Skin epidermis (tissue), 12 donors: ENCODE measurements at regions not wholly inside any gene's neighbourhood (a gene's known extent, or its start where the extent isn't known, plus 50 kb on each side); places are given as distances from the start of the nearest gene placed in this dataset.

Experiments used
- H3K27ac ChIP-seq, 21 experiments: fragments of 200-600 bp; sonication (generic) in 11 of 21; one replicate each; pipeline ENCODE4 v1.5.0; 2020; ENCODE audit warnings: mild to moderate bottlenecking in 3 of 21, inconsistent platforms in 2 of 21, moderate library complexity in 2 of 21
- H3K4me3 ChIP-seq, 7 experiments: fragments of 200-600 bp; sonication (generic) in 2 of 7; one replicate each; pipeline ENCODE4 v1.5.0; 2020; ENCODE audit warnings: inconsistent platforms in 2 of 7, mild to moderate bottlenecking in 2 of 7, moderate library complexity in 1 of 7

DNA sequence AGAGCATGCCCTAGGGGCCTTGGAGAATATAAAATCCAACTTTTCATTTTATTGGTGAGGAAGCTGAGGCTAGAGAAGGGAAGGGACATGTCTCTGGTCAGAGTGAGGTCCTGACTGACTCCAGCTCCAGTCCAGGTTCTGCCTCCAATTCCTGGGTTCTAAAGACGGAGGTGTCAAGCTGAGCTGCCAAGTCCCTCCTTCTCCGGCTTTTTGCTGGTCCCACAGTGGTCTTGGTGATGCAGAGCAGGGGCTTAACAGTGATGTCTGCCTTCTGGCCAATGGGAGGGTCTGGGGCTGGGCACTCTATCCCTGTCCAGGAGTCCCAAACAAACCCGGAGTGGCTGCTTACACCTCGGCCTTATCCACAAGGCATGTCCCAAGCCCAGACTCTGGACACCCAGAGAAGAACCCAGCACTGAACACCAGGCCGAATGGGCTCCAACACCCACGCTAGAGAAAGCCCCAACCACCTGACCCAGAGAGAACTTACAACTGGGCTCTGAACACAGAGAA, 104.8 kb downstream of the EBNA1BP2 start:
- Histone ChIP-seq H3K4me3 (no peak overlapping the region), H3K27ac (peak overlapping the region in 5 of 21 experiments; percentile 49 to 83 (median 76))

DNA sequence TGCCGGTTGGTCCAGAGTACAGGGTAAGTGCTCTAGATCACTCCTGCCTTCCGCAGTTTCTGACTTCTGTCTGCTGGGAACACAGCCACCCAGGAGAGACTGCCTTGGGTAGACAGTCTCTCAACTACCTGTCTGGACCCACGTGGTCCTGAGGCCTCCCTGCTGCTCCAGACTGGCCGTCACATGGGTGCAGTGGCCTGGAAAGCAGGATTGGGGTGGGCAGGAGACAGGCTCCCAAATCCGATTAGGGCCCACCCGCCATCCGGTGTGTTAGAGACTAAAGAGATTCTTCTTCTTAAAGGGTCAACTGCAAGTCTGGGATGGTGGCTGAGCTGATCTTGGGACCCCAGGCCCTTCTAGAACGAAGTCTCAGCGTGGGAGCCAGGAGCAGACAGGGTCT, 105.5 kb downstream of the EBNA1BP2 start:
- peak overlapping the region in 4 of 21 experiments; percentile 23 to 49 (median 40) for H3K27ac ChIP-seq
- H3K4me3 ChIP-seq = no peak overlapping the region

DNA sequence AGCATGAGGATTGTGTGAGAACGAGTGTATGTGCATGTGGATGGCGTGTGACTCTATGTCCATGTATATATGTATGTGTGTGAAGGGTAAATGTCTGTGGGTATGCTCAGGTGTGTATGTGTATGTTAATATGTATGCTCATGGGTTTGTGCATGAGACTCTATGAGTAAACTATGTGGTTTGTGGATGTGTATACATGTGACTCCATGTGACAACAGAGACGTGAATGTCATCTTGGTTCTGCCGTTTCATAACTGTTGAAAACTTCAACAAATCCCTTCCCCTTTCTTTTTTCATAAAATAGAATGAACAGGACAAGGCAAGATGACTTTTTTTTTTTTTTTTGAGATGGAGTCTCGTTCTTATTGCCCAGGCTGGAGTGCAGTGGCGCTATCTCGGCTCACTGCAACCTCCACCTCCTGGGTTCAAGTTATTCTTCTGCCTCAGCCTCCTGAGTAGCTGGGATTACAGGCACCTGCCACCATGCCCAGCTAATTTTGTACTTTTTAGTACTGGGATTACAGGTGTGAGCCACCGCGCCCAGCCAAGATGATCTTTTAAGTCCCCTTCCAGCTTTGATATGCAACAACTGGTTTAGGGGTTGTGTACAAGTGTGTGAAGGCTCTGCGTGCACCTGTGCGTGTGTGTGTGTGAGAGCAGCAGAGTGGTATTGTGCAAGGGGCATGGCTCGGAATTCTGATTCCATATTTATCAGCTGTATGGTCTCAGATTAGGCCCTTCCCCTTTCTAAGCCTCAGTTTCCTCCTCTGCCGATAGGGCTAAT, 106.3 kb downstream of the EBNA1BP2 start:
- Histone ChIP-seq H3K4me3 (no peak overlapping the region), H3K27ac (peak overlapping the region in 4 of 21 experiments; percentile 22 to 46 (median 36))

DNA sequence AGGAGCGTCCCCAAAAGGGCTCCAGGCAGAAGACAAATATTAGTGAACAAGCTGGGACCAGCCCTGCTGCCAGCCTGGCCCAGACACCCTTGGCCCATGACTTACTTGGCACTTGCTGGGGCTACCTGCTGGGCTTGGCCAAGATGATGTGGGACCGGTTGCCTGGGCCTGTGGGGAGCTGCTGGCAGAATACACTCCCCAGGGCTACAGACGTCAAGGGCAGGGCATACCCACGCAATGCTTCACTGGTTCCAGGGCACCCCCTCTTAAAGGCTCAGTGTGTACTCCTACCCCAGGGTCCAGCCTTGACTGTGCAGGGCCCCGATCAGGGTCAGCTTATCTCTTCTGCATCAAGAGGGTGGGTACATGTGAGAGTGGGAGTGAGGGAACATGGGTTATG, 106.5 kb upstream of the SLC2A1 start:
- Histone ChIP-seq H3K4me3 (no peak overlapping the region), H3K27ac (peak overlapping the region in 4 of 21 experiments; percentile 22 to 46 (median 36))

DNA sequence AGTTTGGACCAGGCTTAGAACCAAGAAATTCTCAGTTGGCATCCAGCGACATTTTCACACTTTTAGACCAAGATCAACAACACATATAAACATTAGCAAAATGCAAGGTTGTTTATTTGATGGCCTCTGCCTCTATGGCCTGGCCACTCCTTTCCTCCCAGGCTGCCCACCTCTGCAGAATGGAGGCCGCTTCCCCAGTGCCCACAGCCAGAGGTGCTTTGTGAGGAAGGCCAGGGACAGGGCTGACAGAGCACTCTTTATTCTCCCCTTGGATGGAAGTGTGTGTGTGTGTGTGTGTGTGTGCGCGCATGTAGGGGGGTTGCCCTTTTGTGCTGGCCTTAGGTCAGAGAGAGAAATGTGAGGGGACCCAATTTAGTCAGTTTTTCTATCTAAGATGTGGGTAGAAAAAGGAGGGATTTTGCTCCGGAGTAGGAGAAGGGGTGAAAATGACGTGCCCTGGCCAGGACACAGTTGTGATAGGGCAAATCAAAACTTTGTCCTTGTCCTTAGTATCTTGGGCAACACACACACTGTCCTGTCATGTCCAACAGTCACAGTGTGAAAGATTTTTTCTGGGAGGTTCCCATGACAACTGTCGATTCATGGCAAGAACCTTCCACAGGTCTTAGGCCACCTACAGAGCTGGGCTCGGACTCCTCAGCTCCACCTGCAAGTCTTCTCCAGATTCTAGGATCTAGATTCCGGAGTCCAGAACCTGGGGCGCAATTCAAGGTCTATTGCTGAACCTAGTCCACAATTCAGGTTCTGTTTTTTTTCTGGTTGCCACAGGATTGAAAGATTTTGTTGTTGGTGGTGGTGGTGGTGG, 104.9 kb upstream of the SLC2A1 start:
- Histone ChIP-seq H3K27ac (no peak overlapping the region), H3K4me3 (no peak overlapping the region)

DNA sequence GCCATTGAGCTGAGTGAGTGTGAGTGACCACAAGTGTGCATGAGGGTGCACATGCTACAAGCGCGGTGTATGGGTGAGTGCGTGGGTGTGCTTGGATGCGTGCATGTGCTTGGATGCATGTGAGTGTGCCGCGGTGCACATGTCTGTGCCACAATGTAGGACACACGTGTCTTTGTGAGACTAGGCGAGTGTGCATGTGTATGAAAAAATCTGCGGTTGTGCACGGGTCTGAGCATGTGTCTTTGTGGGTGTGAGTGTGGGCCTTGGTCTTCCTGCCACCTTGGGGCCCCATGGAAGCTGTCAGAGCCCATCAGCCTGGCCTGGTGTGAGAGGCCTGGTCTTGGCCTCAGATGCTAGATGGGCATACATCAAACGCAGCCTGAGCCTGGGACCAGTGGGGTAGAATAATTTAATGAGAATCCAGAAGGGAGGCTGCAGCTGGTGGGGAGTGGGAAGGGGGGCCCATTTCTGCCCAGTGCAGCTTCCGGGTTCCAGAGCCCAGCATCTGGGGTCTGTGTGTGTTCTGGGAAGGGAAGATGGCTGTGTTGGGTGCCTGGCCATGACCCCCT, 103.9 kb upstream of the SLC2A1 start:
- no peak overlapping the region for H3K27ac ChIP-seq

DNA sequence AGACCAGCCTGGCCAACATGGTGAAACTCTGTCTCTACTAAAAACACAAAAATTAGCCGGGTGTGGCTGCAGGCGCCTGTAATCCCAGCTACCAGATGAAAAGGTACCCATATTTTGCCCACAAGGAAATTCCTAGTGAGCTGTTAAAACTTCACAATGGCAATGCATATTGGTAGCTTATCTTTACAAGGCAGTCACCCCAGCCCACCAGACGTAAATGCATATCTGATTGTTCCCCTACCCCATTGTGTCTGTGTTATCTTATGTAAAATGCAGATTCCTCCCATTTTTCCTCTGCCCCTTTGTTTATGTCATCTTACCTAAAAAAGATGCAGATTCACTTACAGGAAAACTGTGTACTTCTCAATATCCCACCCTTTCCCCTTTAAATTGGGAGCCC, 103.1 kb upstream of the SLC2A1 start:
- no peak overlapping the region for H3K27ac ChIP-seq
- no peak overlapping the region for H3K4me3 ChIP-seq

More for the DNA sequence above, 103.9 kb upstream of the SLC2A1 start:
- no peak overlapping the region for H3K4me3 ChIP-seq

DNA sequence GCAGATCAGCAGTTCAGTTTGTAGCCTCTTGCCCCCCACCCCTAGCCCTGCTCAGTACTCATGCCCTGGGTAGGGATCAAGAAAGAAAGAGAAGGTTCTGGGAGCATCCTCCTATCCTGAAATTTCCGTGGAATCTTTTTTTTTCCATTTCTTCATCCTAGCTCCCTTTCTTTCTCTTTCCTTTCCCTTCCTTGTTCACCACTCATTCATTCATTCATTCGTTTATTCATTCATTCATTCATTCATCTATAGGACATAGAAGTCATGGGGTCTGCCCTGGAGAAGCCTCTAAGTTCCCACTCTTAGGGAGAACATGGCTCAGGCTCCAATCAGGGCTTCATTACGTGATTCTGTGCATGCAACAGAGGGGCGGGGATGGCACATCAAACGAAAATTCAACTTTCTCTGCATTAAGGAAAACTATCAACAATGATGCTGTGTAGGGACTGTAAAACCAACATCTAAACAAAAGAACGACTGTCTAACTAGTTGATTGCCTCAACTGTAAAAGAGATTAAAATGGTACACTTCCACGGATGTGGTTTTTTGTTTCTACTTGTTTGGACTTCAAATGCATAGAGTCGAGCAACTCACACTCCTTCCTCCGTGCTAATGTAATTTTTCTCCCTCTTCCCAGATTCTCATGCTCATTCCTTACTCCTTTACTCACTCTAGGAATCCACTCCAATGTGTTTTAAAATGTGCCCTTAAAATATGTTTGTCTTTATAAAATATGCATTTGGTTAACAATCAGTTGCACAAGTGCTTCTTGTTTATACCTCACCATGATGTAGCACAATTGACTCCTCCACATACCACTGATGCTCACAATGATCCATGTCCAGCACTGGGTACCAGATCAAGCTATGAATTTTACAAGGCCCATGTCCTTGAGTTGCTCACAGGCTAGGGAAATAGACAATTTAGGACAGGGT, 101.2 kb upstream of the SLC2A1 start:
- H3K4me3 ChIP-seq = no peak overlapping the region
- H3K27ac ChIP-seq = peak overlapping the region in 3 of 21 experiments; percentile 64 to 75 (median 66)

DNA sequence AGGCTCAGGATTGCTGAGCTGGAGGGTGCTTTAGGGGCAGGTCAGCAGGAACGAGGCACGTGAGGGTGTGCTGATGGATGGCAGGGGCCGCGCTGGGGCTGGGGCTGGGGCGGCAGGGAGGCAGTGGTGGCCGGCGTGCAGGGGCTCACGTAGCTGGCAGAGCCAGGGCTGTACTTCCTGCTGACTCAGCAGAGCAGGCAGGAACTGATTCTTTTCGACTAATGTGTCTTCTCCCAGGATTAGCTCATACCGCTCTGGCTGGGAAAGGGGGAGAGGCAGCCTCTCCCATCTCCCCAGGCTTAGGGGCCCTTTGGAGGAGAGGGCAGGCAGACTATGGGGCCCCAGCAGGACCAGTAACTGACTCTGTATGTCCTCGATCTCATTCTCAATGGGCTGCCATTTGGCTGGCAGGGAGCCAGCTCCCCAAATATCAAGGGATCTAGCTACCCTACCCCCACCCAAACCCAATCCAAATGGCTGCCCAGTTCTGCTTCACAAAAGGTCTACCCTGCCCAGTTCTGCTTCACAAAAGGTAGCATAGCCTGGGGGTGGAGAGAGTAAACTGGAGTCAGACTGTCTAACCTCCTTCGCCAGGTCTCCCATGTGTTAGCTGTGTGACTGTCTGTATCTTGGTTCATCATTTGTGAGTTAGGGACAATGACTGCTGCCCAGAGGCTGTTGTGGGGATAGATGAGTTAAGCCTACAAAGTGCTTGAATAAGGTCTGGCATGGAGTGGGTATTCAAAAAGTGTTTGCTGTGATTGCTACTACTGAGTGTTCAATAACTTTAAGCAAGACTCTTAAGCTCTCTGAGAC, 100.1 kb upstream of the SLC2A1 start:
- peak overlapping the region in 15 of 21 experiments; percentile 2 to 75 (median 43) for H3K27ac ChIP-seq

DNA sequence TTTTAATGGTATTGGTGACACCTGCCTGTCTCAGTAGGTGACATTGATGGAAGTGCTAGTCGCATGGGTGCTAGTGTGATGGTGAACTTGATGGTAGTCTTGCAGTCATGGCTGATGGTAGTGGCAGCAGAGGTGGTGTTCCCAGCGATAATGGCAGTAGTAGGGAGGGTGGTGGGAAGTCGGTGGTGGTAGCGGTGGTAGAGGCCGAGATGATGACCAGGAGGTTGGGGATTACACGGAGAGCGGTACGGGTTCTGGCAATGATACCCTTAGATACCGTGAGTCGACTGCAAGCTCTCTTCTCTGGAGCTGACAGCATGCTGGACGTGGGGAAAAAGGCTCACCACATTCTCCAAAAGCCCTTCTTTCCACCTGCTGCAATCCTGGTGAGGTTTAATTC, 99.4 kb upstream of the SLC2A1 start:
- Histone ChIP-seq H3K4me3 (no peak overlapping the region), H3K27ac (peak overlapping the region in 15 of 21 experiments; percentile 2 to 75 (median 43))

More for the DNA sequence above, 100.1 kb upstream of the SLC2A1 start:
- no peak overlapping the region for H3K4me3 ChIP-seq

DNA sequence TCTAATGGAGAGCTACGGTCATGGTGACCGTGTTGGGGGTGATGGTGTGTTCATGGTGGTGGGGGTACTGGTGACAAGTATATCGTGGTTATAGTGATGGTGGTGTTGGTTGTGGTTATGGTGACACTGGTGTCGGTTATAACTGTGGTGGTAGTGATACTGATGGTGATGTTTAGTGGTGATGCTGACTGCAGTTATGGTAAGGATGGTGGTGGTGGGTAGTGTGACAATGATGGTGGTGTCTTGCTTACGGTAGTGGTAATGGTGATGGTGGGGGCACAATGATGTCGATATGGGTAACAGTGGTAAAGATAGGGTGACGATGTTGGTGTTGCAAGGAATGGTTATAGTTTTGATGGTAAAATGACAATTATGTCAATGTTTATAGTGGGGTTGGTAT, 98.9 kb upstream of the SLC2A1 start:
- no peak overlapping the region for H3K4me3 ChIP-seq

DNA sequence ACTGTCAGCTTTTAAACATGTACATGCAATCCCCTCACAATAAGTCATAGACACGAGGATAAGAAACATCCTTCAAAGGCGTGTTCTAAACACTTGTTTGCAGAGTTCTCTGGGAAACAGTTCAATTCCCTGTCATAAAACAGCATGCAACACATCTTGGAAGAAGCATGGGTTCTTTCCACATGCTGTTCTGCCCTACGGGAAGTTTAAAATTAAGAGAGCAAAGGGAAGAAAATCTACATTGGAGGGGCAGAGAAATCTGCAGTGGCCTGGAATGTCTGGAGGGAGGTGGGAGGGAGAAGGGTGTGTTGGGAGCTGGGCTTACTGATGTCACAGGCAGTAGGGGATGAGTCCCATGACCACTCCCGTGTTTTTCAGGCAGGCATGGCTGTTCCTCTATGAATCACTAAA, 98.3 kb upstream of the SLC2A1 start:
- peak overlapping the region in 13 of 21 experiments; percentile 6 to 70 (median 43) for H3K27ac ChIP-seq
- H3K4me3 ChIP-seq = no peak overlapping the region

More for the DNA sequence above, 98.9 kb upstream of the SLC2A1 start:
- peak overlapping the region in 10 of 21 experiments; percentile 25 to 70 (median 52) for H3K27ac ChIP-seq

DNA sequence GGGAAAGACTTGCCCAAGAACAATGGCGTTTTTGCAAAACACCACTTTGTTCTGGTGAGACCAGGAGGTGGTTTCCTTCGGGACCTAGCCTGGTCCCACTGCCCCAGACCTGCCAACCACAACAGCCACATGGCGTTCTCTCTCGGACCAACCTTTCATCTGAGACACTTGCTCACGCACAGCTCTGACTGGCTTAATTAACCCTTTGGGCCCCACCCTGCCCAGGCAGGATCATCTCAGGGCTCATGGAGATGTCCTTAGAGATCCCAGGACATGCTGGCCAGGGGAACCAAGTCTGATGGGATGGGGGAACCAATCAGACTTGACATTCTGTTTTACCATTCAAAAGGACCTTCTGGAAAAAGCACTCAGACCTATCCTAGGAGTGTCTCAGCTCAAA, 97.8 kb upstream of the SLC2A1 start:
- no peak overlapping the region for H3K4me3 ChIP-seq
- peak overlapping the region in 13 of 21 experiments; percentile 6 to 70 (median 43) for H3K27ac ChIP-seq

DNA sequence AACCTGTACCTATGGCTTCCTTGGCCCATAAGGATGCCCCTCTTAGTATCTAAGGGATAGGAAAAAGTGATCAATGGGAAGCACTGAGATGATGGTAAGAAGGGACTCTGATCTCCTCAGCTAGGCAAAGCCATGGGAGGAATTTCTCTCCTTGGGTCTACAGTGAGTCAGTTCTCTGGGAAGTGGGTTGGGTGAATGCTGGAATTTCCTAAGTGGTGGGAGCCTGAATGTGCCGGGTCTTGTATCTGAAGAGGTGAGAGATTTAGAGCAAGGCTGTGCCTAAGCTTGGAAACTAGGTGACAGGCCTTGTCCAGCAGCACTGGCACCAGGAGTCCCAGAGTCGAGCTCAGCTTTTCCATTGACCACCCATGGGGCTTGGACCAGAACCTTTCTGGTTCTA, 96.3 kb upstream of the SLC2A1 start:
- peak overlapping the region in 1 of 21 experiments; percentile 14 for H3K27ac ChIP-seq
- no peak overlapping the region for H3K4me3 ChIP-seq

DNA sequence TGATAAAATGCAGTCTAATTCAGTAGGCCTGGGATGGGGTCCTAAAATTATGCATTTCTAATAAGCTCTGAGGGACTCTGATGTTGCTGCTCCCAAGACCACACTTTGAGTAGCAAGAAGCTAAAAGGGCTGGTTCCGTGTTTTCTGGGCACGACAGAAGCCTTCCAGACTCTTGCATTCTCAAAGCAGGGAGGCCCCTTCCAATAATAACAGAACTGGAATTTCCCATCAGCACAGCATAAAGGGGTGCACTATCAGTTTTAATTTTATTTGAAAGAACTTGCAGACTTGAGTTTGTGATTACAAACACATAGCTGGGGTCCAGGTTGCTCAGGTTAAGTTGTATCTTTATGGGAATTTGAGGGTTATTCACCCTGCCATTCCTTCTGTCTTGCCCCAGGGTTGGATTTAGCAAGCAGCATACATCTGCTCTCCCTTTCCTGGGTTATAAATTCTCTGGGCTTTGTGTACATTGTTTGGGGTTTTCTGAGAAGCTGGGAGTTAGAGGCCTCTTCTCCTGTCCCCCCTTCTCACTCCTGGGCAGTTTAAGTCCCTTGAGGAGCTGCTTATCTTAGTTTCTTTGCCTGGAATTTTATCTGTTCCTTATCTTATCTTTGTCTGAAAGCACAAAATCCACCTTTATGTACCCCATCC, 94.2 kb upstream of the SLC2A1 start:
- Histone ChIP-seq H3K4me3 (no peak overlapping the region), H3K27ac (peak overlapping the region in 4 of 21 experiments; percentile 0 to 43 (median 35))

DNA sequence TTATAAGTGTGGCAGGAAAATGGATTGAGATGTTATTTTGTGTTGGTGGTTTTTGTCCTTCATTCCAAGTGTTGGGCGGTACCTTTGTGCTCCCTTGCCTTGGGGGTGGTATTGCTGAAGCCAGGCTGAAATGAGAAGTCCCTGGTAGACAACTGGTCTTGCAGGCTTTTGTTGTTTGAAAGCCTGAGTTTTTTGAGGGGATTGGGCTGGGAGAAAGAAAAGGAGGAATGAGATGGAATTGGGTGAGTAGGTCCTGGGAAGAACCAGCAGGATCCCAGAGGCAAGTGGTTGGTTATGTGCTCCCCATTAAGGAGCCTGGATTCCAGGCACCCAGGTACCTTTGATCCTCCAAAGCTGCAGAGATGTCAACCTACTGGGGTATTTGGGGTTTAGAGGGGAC, 93.7 kb upstream of the SLC2A1 start:
- Histone ChIP-seq H3K27ac (peak overlapping the region in 2 of 21 experiments; percentile 33 to 37), H3K4me3 (no peak overlapping the region)

DNA sequence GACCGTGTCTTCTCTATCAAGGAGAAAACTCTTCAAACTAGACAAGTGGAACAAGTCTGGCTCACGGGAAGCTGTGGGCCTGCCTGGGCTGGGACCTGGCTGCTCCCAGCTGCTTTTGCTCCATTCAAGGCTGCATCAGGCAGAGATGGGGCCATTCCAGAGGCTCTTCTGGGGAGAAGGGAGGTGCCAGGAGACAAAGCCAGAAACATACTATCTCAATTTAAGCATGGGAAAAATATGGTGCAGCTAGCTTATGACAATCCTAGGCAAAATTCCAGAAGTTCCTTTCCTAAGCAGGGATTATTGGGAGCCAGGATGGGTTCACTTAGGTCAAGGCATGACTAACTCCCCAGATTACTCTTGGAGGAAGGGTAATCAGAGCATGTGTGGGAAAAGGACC, 90.8 kb upstream of the SLC2A1 start:
- Histone ChIP-seq H3K27ac (peak overlapping the region in 13 of 21 experiments; percentile 21 to 79 (median 63)), H3K4me3 (no peak overlapping the region)
